ENCODE measurements at regions not wholly inside any gene's neighbourhood (a gene's known extent, or its start where the extent isn't known, plus 50 kb on each side); places are given as distances from the start of the nearest gene placed in this dataset.
"Not testable (repeated sequence)": the region's sequence is repeated elsewhere in the genome, so short reads cannot be mapped to it uniquely, and the experiment has no call there.

GRCh38 chr2:587087-587960 lies 89.9 kb downstream of the TMEM18 start:
- Histone ChIP-seq H3K4me1 (ENCODE audit: control insufficient read depth in 2 of 2, insufficient read depth in 2 of 2, low read length in 2 of 2) (no peaks in the 10 kb centered on the region), H3K27me3 (ENCODE audit: control insufficient read depth in 2 of 2, insufficient read depth in 2 of 2, low read length in 2 of 2) (no peaks in the 10 kb centered on the region), H3K36me3 (ENCODE audit: control insufficient read depth in 2 of 2, insufficient read depth in 2 of 2, low read length in 2 of 2) (no peaks in the 10 kb centered on the region), H3K9me3 (ENCODE audit: control insufficient read depth in 2 of 2, low read length in 2 of 2) (no peaks in the 10 kb centered on the region), H3K27ac (ENCODE audit: low read depth in 2 of 2, low read length in 2 of 2) (no peak overlapping the region), H3K9ac (ENCODE audit: low read depth in 1 of 2, low read length in 2 of 2) (no peak overlapping the region), H3K4me3 (ENCODE audit: low read length in 2 of 2) (no peak overlapping the region)

- no peak overlapping the region for H3K4me3 ChIP-seq (ENCODE audit: low read length in 2 of 2)
- H3K36me3 ChIP-seq (ENCODE audit: control insufficient read depth in 2 of 2, insufficient read depth in 2 of 2, low read length in 2 of 2): no peaks in the 10 kb centered on the region
- no peaks in the 10 kb centered on the region for H3K4me1 ChIP-seq (ENCODE audit: control insufficient read depth in 2 of 2, insufficient read depth in 2 of 2, low read length in 2 of 2)
- H3K27ac ChIP-seq (ENCODE audit: low read depth in 2 of 2, low read length in 2 of 2): no peak overlapping the region
- no peaks in the 10 kb centered on the region for H3K27me3 ChIP-seq (ENCODE audit: control insufficient read depth in 2 of 2, insufficient read depth in 2 of 2, low read length in 2 of 2)
- no peak overlapping the region for H3K9ac ChIP-seq (ENCODE audit: low read depth in 1 of 2, low read length in 2 of 2)
- no peaks in the 10 kb centered on the region for H3K9me3 ChIP-seq (ENCODE audit: control insufficient read depth in 2 of 2, low read length in 2 of 2)
These were observed 90.5 kb downstream of the TMEM18 start for GRCh38 chr2:586641-587076.

DNA sequence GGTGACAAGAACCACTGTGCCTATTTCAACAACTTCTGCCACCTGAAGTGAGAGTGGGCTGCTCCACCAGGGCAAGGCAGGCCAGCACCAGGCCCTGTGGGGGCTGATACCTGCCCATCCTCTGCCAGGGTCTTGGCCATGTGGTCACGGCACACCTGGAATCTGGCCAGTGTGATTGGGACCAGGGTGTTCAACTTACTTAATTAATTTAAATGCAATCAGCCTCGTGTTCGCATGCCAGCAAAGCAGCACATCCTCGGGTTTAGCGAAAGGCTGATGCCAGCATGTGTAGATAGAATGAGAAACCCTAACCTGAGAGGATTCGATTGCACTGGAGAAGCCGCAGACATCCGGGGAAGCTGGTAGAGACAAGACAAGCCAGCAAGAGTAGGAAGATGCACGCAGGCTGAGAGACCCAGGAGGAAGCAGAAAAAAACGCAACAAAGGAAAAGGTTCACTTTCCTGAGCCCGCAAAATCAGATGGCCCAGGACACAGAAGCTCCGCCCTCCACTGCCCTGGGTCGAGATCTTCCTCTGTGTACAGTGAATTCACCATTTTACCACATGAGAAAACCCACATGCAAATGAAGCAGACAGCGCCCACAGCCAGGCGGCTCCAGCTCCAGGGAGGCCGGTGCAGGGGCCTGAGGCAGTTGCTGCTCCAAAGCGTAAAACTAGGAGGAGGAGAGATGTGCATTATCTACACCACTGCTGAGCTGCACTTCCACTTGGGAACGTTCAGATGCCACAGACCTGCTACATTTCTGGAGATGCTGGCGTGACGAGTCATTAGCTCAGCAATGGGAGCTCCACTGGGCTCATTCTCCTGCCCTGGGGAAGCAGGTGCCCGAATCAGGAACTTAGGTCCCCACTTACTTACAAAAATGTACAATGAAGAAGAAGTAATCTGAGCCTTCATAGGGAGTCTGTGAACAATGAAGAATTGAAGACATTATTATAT lies 92.1 kb downstream of the TMEM18 start:
- H3K27me3 ChIP-seq (ENCODE audit: control insufficient read depth in 2 of 2, insufficient read depth in 2 of 2, low read length in 2 of 2): no peaks in the 10 kb centered on the region
- no peaks in the 10 kb centered on the region for H3K36me3 ChIP-seq (ENCODE audit: control insufficient read depth in 2 of 2, insufficient read depth in 2 of 2, low read length in 2 of 2)
- no peak overlapping the region for H3K9ac ChIP-seq (ENCODE audit: low read depth in 1 of 2, low read length in 2 of 2)
- H3K27ac ChIP-seq (ENCODE audit: low read depth in 2 of 2, low read length in 2 of 2): no peak overlapping the region
- H3K4me3 ChIP-seq (ENCODE audit: low read length in 2 of 2): no peak overlapping the region
- no peaks in the 10 kb centered on the region for H3K4me1 ChIP-seq (ENCODE audit: control insufficient read depth in 2 of 2, insufficient read depth in 2 of 2, low read length in 2 of 2)
- H3K9me3 ChIP-seq (ENCODE audit: control insufficient read depth in 2 of 2, low read length in 2 of 2): no peaks in the 10 kb centered on the region

DNA sequence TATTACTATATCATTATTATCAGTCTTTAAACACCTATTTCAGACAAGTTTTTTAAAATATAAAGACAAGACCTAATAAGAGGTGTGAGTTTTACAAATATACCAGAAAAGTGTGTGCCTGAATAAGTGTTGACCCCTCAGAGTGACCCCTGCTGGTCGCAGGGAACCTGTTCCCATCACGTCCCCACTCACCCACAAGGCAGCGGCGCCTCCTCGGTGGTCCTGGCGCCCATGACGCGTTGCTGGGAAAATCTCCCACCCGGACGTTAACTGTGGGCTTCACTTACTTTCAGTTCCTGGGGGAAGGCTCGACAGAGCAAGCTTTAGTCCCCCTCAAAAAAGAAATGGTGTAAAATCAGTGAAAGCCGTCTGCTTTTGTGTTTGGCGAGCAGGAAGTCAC lies 93.5 kb downstream of the TMEM18 start:
- Histone ChIP-seq H3K9me3 (ENCODE audit: control insufficient read depth in 2 of 2, low read length in 2 of 2) (no peaks in the 10 kb centered on the region), H3K27me3 (ENCODE audit: control insufficient read depth in 2 of 2, insufficient read depth in 2 of 2, low read length in 2 of 2) (no peaks in the 10 kb centered on the region), H3K9ac (ENCODE audit: low read depth in 1 of 2, low read length in 2 of 2) (no peak overlapping the region), H3K27ac (ENCODE audit: low read depth in 2 of 2, low read length in 2 of 2) (no peak overlapping the region), H3K4me3 (ENCODE audit: low read length in 2 of 2) (no peak overlapping the region), H3K36me3 (ENCODE audit: control insufficient read depth in 2 of 2, insufficient read depth in 2 of 2, low read length in 2 of 2) (no peaks in the 10 kb centered on the region), H3K4me1 (ENCODE audit: control insufficient read depth in 2 of 2, insufficient read depth in 2 of 2, low read length in 2 of 2) (no peaks in the 10 kb centered on the region)

GRCh38 chr2:582792-583528 lies 94.2 kb downstream of the TMEM18 start:
- H3K36me3 ChIP-seq (ENCODE audit: control insufficient read depth in 2 of 2, insufficient read depth in 2 of 2, low read length in 2 of 2): no peaks in the 10 kb centered on the region
- no peaks in the 10 kb centered on the region for H3K9me3 ChIP-seq (ENCODE audit: control insufficient read depth in 2 of 2, low read length in 2 of 2)
- no peaks in the 10 kb centered on the region for H3K4me1 ChIP-seq (ENCODE audit: control insufficient read depth in 2 of 2, insufficient read depth in 2 of 2, low read length in 2 of 2)
- no peak overlapping the region for H3K27ac ChIP-seq (ENCODE audit: low read depth in 2 of 2, low read length in 2 of 2)
- no peak overlapping the region for H3K9ac ChIP-seq (ENCODE audit: low read depth in 1 of 2, low read length in 2 of 2)
- no peaks in the 10 kb centered on the region for H3K27me3 ChIP-seq (ENCODE audit: control insufficient read depth in 2 of 2, insufficient read depth in 2 of 2, low read length in 2 of 2)
- H3K4me3 ChIP-seq (ENCODE audit: low read length in 2 of 2): no peak overlapping the region

DNA sequence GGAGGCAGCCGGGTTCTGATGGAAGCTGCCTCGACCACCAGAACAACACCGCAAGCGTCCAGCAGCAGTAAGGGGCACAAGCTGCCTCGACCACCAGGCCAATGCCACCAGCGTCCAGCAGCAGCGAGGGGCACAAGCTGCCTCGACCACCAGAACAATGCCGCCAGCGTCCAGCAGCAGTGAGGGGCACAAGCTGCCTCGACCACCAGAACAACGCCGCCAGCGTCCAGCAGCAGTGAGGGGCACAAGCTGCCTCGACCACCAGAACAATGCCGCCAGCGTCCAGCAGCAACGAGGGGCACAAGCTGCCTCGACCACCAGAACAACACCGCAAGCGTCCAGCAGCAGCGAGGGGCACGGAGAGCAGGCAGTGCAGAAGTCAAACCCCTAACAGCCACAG lies 94.9 kb downstream of the TMEM18 start:
- H3K9ac ChIP-seq (ENCODE audit: low read depth in 1 of 2, low read length in 2 of 2); H3K27ac ChIP-seq (ENCODE audit: low read depth in 2 of 2, low read length in 2 of 2): not testable (repeated sequence)

DNA sequence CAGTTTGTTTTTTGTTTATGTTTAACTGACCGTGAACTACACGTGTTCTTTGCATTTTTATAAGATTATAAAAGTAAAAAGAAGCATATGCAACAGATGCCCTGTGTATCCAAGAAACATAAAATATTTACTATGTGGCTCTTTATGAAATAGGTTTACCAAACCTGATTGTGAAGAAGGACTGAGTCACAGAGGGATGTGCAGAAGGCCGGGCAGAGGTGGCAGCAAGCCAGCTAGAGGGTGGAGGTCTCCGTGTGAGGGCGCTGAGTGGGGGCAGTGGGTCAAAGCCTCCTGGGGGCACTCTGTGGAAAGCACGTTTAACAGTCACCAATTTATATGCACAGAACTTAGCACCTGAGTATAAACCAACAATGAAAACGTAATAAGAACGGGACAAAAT lies 97.2 kb downstream of the TMEM18 start:
- Histone ChIP-seq H3K27me3 (ENCODE audit: control insufficient read depth in 2 of 2, insufficient read depth in 2 of 2, low read length in 2 of 2) (no peaks in the 10 kb centered on the region), H3K27ac (ENCODE audit: low read depth in 2 of 2, low read length in 2 of 2) (no peak overlapping the region), H3K4me1 (ENCODE audit: control insufficient read depth in 2 of 2, insufficient read depth in 2 of 2, low read length in 2 of 2) (no peaks in the 10 kb centered on the region), H3K36me3 (ENCODE audit: control insufficient read depth in 2 of 2, insufficient read depth in 2 of 2, low read length in 2 of 2) (no peaks in the 10 kb centered on the region), H3K4me3 (ENCODE audit: low read length in 2 of 2) (no peak overlapping the region), H3K9me3 (ENCODE audit: control insufficient read depth in 2 of 2, low read length in 2 of 2) (no peaks in the 10 kb centered on the region), H3K9ac (ENCODE audit: low read depth in 1 of 2, low read length in 2 of 2) (no peak overlapping the region)

More for the DNA sequence above, 94.9 kb downstream of the TMEM18 start:
- not testable (repeated sequence) for H3K4me1 ChIP-seq (ENCODE audit: control insufficient read depth in 2 of 2, insufficient read depth in 2 of 2, low read length in 2 of 2); H3K9me3 ChIP-seq (ENCODE audit: control insufficient read depth in 2 of 2, low read length in 2 of 2); H3K36me3 ChIP-seq (ENCODE audit: control insufficient read depth in 2 of 2, insufficient read depth in 2 of 2, low read length in 2 of 2); H3K4me3 ChIP-seq (ENCODE audit: low read length in 2 of 2); H3K27me3 ChIP-seq (ENCODE audit: control insufficient read depth in 2 of 2, insufficient read depth in 2 of 2, low read length in 2 of 2)

DNA sequence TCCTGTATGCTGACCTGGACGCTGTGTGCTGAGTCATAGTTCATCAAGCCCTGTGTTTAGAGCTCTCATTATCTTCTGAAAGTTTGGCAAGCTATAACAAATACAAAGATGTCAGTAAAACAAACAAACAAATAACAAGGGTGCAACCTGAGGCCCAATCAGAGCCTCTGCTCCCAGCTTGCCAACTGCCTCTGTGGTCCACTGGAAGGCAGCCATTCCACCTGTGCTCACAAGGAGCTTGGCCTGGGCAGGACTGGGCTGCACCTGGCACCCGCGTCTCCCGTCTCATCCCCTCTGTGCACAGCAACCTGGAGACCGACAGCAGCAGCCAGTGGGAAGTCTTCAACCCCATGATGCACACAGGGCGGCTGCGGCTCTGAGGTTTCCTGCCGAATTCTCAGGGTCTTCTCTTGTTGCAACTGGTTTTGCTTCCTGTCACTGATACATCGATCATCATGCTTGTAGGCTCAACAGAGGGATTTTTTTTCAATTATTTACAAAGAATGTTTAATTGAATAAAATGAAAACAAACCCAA lies 97.8 kb downstream of the TMEM18 start:
- Histone ChIP-seq H3K27me3 (ENCODE audit: control insufficient read depth in 2 of 2, insufficient read depth in 2 of 2, low read length in 2 of 2) (no peaks in the 10 kb centered on the region), H3K9me3 (ENCODE audit: control insufficient read depth in 2 of 2, low read length in 2 of 2) (no peaks in the 10 kb centered on the region), H3K4me1 (ENCODE audit: control insufficient read depth in 2 of 2, insufficient read depth in 2 of 2, low read length in 2 of 2) (no peaks in the 10 kb centered on the region), H3K4me3 (ENCODE audit: low read length in 2 of 2) (no peak overlapping the region), H3K27ac (ENCODE audit: low read depth in 2 of 2, low read length in 2 of 2) (no peak overlapping the region), H3K36me3 (ENCODE audit: control insufficient read depth in 2 of 2, insufficient read depth in 2 of 2, low read length in 2 of 2) (no peaks in the 10 kb centered on the region), H3K9ac (ENCODE audit: low read depth in 1 of 2, low read length in 2 of 2) (no peak overlapping the region)

GRCh38 chr2:576292-576691 lies 100.9 kb downstream of the TMEM18 start:
- Histone ChIP-seq H3K36me3 (ENCODE audit: control insufficient read depth in 2 of 2, insufficient read depth in 2 of 2, low read length in 2 of 2) (no peaks in the 10 kb centered on the region), H3K27ac (ENCODE audit: low read depth in 2 of 2, low read length in 2 of 2) (no peak overlapping the region), H3K27me3 (ENCODE audit: control insufficient read depth in 2 of 2, insufficient read depth in 2 of 2, low read length in 2 of 2) (no peaks in the 10 kb centered on the region), H3K4me3 (ENCODE audit: low read length in 2 of 2) (no peak overlapping the region), H3K4me1 (ENCODE audit: control insufficient read depth in 2 of 2, insufficient read depth in 2 of 2, low read length in 2 of 2) (no peaks in the 10 kb centered on the region), H3K9me3 (ENCODE audit: control insufficient read depth in 2 of 2, low read length in 2 of 2) (no peaks in the 10 kb centered on the region), H3K9ac (ENCODE audit: low read depth in 1 of 2, low read length in 2 of 2) (no peak overlapping the region)

Measured in mucosa of rectum (tissue), 2 donors.